ENCODE measurements at regions not wholly inside any gene's neighbourhood (a gene's known extent, or its start where the extent isn't known, plus 50 kb on each side); places are given as distances from the start of the nearest gene placed in this dataset.

DNA sequence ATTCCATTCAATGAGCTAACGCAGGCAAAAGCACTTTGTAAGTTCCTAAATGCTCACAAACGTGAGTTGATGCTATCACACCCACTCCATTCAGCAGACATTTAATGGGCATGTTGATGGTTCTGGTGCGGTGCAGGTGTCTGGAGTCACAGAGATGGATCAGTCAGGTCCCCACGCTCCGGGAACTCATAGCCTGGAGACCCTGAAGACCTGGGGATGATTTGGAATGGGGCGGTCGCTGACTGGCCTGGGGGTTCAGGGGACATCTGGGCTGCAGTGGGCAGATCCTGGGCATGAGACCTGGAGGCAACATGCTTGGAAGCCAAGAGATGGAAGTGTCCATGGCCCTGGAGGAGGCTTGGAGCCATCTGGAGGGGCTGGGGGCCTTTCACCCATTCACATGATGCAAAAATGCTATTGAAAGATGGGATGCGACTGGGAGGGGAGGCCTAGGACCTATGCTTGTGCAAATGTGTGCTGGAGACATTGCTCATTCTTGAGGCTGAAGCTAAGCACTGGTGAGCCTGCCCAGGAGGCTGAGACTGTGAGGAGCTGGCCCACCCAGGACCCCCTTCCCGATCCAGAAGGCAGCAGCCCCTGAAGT lies 522.6 kb downstream of the GLRX3 start:
- TF ChIP-seq, protein P1, sequence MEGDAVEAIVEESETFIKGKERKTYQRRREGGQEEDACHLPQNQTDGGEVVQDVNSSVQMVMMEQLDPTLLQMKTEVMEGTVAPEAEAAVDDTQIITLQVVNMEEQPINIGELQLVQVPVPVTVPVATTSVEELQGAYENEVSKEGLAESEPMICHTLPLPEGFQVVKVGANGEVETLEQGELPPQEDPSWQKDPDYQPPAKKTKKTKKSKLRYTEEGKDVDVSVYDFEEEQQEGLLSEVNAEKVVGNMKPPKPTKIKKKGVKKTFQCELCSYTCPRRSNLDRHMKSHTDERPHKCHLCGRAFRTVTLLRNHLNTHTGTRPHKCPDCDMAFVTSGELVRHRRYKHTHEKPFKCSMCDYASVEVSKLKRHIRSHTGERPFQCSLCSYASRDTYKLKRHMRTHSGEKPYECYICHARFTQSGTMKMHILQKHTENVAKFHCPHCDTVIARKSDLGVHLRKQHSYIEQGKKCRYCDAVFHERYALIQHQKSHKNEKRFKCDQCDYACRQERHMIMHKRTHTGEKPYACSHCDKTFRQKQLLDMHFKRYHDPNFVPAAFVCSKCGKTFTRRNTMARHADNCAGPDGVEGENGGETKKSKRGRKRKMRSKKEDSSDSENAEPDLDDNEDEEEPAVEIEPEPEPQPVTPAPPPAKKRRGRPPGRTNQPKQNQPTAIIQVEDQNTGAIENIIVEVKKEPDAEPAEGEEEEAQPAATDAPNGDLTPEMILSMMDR (optimal IDR thresholded peaks at IDR 0.05 in 1 of 3, IDR thresholded peaks at IDR 0.05 in 1 of 3, conservative IDR thresholded peaks at IDR 0.05 in 1 of 3; ENCODE audit: extremely low read depth in 1 of 3, insufficient read depth in 2 of 3, low read length in 3 of 3): no peak
- no peak for TF ChIP-seq EZH2 (IDR thresholded peaks at IDR 0.05; ENCODE audit: low read length)
